GM19351 (cell line): ENCODE measurements at regions not wholly inside any gene's neighbourhood (a gene's known extent, or its start where the extent isn't known, plus 50 kb on each side); places are given as distances from the start of the nearest gene placed in this dataset.

Experiments used
- ATAC-seq: cut with Tn5 transposase; IDR thresholded peaks from one replicate; pipeline ENCODE4 v1.9.1; 2021; ENCODE audit warnings: mild to moderate bottlenecking, moderate library complexity; ENCODE audit not compliant: unreplicated experiment

GRCh38 chr13:38602266-38602665 is 84.6 kb upstream of the FREM2 start:
- no peak for ATAC-seq

GRCh38 chr13:38606699-38607535 is 80.0 kb upstream of the FREM2 start:
- ATAC-seq, result no peak

GRCh38 chr13:38617936-38618335 is 68.9 kb upstream of the FREM2 start:
- ATAC-seq, result no peak

GRCh38 chr13:38618336-38618735 is 68.5 kb upstream of the FREM2 start:
- ATAC-seq, result no peak

GRCh38 chr13:38618881-38619280 is 68.0 kb upstream of the FREM2 start:
- ATAC-seq, result no peak

- no peak for ATAC-seq
These were observed 66.0 kb upstream of the FREM2 start for GRCh38 chr13:38620876-38621275.

- no peak for ATAC-seq
These were observed 62.1 kb upstream of the FREM2 start for GRCh38 chr13:38624822-38625221.

- ATAC-seq, result no peak
These were observed 58.3 kb upstream of the FREM2 start for GRCh38 chr13:38628554-38628953.

- no peak for ATAC-seq
These were observed 56.1 kb upstream of the FREM2 start for GRCh38 chr13:38630780-38631179.

GRCh38 chr13:38635030-38635429 is 51.8 kb upstream of the FREM2 start:
- ATAC-seq, result no peak

GRCh38 chr13:38636073-38636472 is 50.8 kb upstream of the FREM2 start:
- no peak for ATAC-seq

GRCh38 chr13:38636761-38637160 is 50.1 kb upstream of the FREM2 start:
- ATAC-seq, result no peak
